H1 (cell line): ENCODE measurements at regions not wholly inside any gene's neighbourhood (a gene's known extent, or its start where the extent isn't known, plus 50 kb on each side); places are given as distances from the start of the nearest gene placed in this dataset.
A peak's percentile ranks its signal among the peaks of the same experiment; 100 is the strongest.

ENCODE experiments used
- CTCF ChIA-PET: fragments of 300-600 bp; sonication (Branson Sonifier 250); formaldehyde crosslinking; loops from one replicate; lab custom pipeline; 2021; ENCODE audit not compliant: partially characterized antibody; lab: Charles Lee
- POLR2A ChIA-PET: fragments of 300-600 bp; sonication (Branson Sonifier 250); formaldehyde crosslinking; loops from one replicate; lab custom pipeline; 2021; ENCODE audit warnings: inconsistent platforms; ENCODE audit not compliant: partially characterized antibody; lab: Charles Lee
- DNase-seq, 2 experiments: peaks; one replicate each; pipeline versions ENCODE4 v3.0.0 to v3.0.0-alpha.2; 2010 to 2022; ENCODE audit warnings: low spot score in 2 of 2, low read depth in 1 of 2, mixed read lengths in 1 of 2
- FAIRE-seq: peaks from 2 replicates; lab custom pipeline; 2011; peaks lifted over from hg19 to GRCh38; lab: Jason Lieb, UNC
- H2AFZ ChIP-seq: 2 replicates; pipeline ENCODE4 v1.8.1; 2012; ENCODE audit warnings: low read length, inconsistent platforms
- H2AK5ac ChIP-seq: 2 replicates; pipeline ENCODE4 v1.6.1; 2013; ENCODE audit warnings: low read depth, low read length
- H2BK120ac ChIP-seq: replicated peaks from 2 replicates; pipeline ENCODE3; 2013; ENCODE audit warnings: low read depth, low read length, inconsistent platforms
- H2BK12ac ChIP-seq: 2 replicates; pipeline ENCODE4 v1.6.1; 2013; ENCODE audit warnings: low read depth, low read length
- H2BK15ac ChIP-seq: 2 replicates; pipeline ENCODE4 v1.6.1; 2013; ENCODE audit warnings: low read length
- H2BK20ac ChIP-seq: 2 replicates; pipeline ENCODE4 v1.6.1; 2013; ENCODE audit warnings: low read length
- H2BK5ac ChIP-seq: 2 replicates; pipeline ENCODE4 v1.6.1; 2013; ENCODE audit warnings: low read depth, low read length
- H3K14ac ChIP-seq: 2 replicates; pipeline ENCODE4 v1.6.1; 2013; ENCODE audit warnings: inconsistent platforms; ENCODE audit not compliant: insufficient read length
- H3K18ac ChIP-seq: 2 replicates; pipeline ENCODE4 v1.6.1; 2013; ENCODE audit warnings: low read length; ENCODE audit errors: extremely low read depth
- H3K23ac ChIP-seq: 2 replicates; pipeline ENCODE4 v1.6.1; 2013; ENCODE audit warnings: inconsistent platforms; ENCODE audit not compliant: insufficient read length
- H3K23me2 ChIP-seq: 2 replicates; pipeline ENCODE4 v1.6.1; 2013; ENCODE audit warnings: low read depth, low read length
- H3K27ac ChIP-seq: 2 replicates; pipeline ENCODE4 v1.6.1; 2011; ENCODE audit warnings: low read depth, low read length, inconsistent platforms
- H3K27me3 ChIP-seq, 4 experiments: replicated peaks in 1 of 4; 1 replicate in 1 of 4; 2 replicates in 3 of 4; pipeline versions ENCODE4 v1.6.1 to v1.8.1; 2011 to 2013; ENCODE audit warnings: low read length in 3 of 4, mild to moderate bottlenecking in 3 of 4, inconsistent platforms in 2 of 4, mixed read lengths in 2 of 4, moderate library complexity in 1 of 4; ENCODE audit not compliant: control insufficient read depth in 3 of 4, insufficient read depth in 3 of 4; ENCODE audit errors: extremely low read depth in 1 of 4
- H3K36me3 ChIP-seq, 4 experiments: 2 replicates each; pipeline versions ENCODE4 v1.6.1 to v1.8.1; 2011 to 2013; ENCODE audit warnings: mild to moderate bottlenecking in 4 of 4, low read length in 3 of 4, moderate library complexity in 2 of 4, control low read depth in 1 of 4, inconsistent platforms in 1 of 4; ENCODE audit not compliant: insufficient read depth in 4 of 4, control insufficient read depth in 2 of 4
- H3K4ac ChIP-seq: replicated peaks from 2 replicates; pipeline ENCODE3; 2013; ENCODE audit warnings: low read length, low read depth, mixed read lengths, inconsistent platforms; ENCODE audit not compliant: insufficient read length
- H3K4me1 ChIP-seq, 4 experiments: replicated peaks in 1 of 4; 1 replicate in 1 of 4; 2 replicates in 3 of 4; pipeline versions ENCODE4 v1.6.1 to v1.8.1; 2011 to 2013; ENCODE audit warnings: low read length in 3 of 4, inconsistent platforms in 2 of 4, mixed read lengths in 1 of 4; ENCODE audit not compliant: insufficient read depth in 4 of 4, control insufficient read depth in 3 of 4
- H3K4me2 ChIP-seq, 2 experiments: 2 replicates each; pipeline versions ENCODE4 v1.6.1 to v1.8.1; 2011 to 2013; ENCODE audit warnings: low read depth in 2 of 2, low read length in 2 of 2, control low read depth in 1 of 2, inconsistent platforms in 1 of 2, mild to moderate bottlenecking in 1 of 2; ENCODE audit not compliant: insufficient read depth in 1 of 2
- H3K4me3 ChIP-seq, 4 experiments: fragments of 200-600, 300-600 bp in 1 of 4; sonication (generic), shearing (Covaris generic), sonication (Bioruptor Twin) in 1 of 4; 2 replicates each; pipeline versions ENCODE4 v1.5.1 to v1.8.1; 2011 to 2016; ENCODE audit warnings: low read length in 4 of 4, low read depth in 3 of 4, control low read depth in 2 of 4, inconsistent platforms in 2 of 4, mild to moderate bottlenecking in 2 of 4, mixed read lengths in 1 of 4, moderate library complexity in 1 of 4; ENCODE audit not compliant: insufficient read depth in 2 of 4; ENCODE audit errors: extremely low read depth in 1 of 4
- H3K56ac ChIP-seq: replicated peaks from 2 replicates; pipeline ENCODE3; 2013; ENCODE audit warnings: low read depth, mild to moderate bottlenecking, mixed read lengths, low read length, inconsistent platforms; ENCODE audit not compliant: insufficient read length
- H3K79me1 ChIP-seq: 2 replicates; pipeline ENCODE4 v1.6.1; 2013; ENCODE audit warnings: low read depth, low read length, control low read depth
- H3K79me2 ChIP-seq, 2 experiments: 2 replicates each; pipeline versions ENCODE4 v1.6.1 to v1.8.1; 2012 to 2013; ENCODE audit warnings: low read length in 2 of 2, mild to moderate bottlenecking in 2 of 2, inconsistent platforms in 1 of 2; ENCODE audit not compliant: insufficient read depth in 2 of 2, control insufficient read depth in 1 of 2
- H3K9ac ChIP-seq, 4 experiments: replicated peaks in 1 of 4; 1 replicate in 1 of 4; 2 replicates in 3 of 4; pipeline versions ENCODE4 v1.6.1 to v1.8.1; 2011 to 2013; ENCODE audit warnings: low read depth in 3 of 4, low read length in 3 of 4, control low read depth in 2 of 4, mild to moderate bottlenecking in 2 of 4, moderate library complexity in 2 of 4, inconsistent platforms in 1 of 4; ENCODE audit errors: extremely low read depth in 1 of 4
- H3K9me3 ChIP-seq, 2 experiments: 2 replicates each; pipeline versions ENCODE4 v1.6.1 to v1.8.1; 2012 to 2013; ENCODE audit warnings: mild to moderate bottlenecking in 2 of 2, moderate library complexity in 2 of 2, control low read depth in 1 of 2, inconsistent platforms in 1 of 2, low read depth in 1 of 2, low read length in 1 of 2, mixed read lengths in 1 of 2; ENCODE audit not compliant: insufficient read depth in 2 of 2
- H4K20me1 ChIP-seq, 2 experiments: replicated peaks in 1 of 2; 2 replicates each; pipeline versions ENCODE3 to v1.8.1; 2011 to 2013; ENCODE audit warnings: inconsistent platforms in 2 of 2, low read length in 2 of 2, mild to moderate bottlenecking in 1 of 2; ENCODE audit not compliant: insufficient read depth in 2 of 2, control insufficient read depth in 1 of 2
- H4K5ac ChIP-seq: 2 replicates; pipeline ENCODE4 v1.6.1; 2013; ENCODE audit warnings: low read length, low read depth, mixed read lengths, inconsistent platforms; ENCODE audit not compliant: insufficient read length
- H4K8ac ChIP-seq: 2 replicates; pipeline ENCODE4 v1.8.0; 2013; ENCODE audit warnings: mild to moderate bottlenecking, moderate library complexity, low read length, inconsistent platforms; ENCODE audit not compliant: insufficient read depth; ENCODE audit errors: extremely low read depth
- H4K91ac ChIP-seq: replicated peaks from 2 replicates; pipeline ENCODE3; 2013; ENCODE audit warnings: low read length, mixed read lengths, inconsistent platforms; ENCODE audit not compliant: insufficient read length
- CREB1 ChIP-seq: IDR thresholded peaks from 2 replicates; pipeline ENCODE4 v1.6.1; 2012; ENCODE audit warnings: inconsistent platforms
- CTCF ChIP-seq, 3 experiments: IDR thresholded peaks; 1 replicate in 2 of 3; 2 replicates in 1 of 3; pipeline versions ENCODE4 v1.5.1 to v1.6.1; 2011; ENCODE audit warnings: low read length in 3 of 3, mild to moderate bottlenecking in 3 of 3, inconsistent platforms in 2 of 3, low read depth in 1 of 3, moderate library complexity in 1 of 3; ENCODE audit not compliant: insufficient read depth in 1 of 3; ENCODE audit errors: control extremely low read depth in 1 of 3
- E2F6 ChIP-seq: IDR thresholded peaks from 2 replicates; pipeline ENCODE4 v1.6.1; 2012; ENCODE audit warnings: inconsistent platforms
- RAD21 ChIP-seq, 2 experiments: IDR thresholded peaks in 1 of 2; conservative IDR thresholded peaks in 1 of 2; 2 replicates each; pipeline ENCODE4 v1.6.1; 2011; ENCODE audit warnings: low read depth in 2 of 2, low read length in 2 of 2, improper control_type of control experiment in 1 of 2, inconsistent platforms in 1 of 2, mild to moderate bottlenecking in 1 of 2, moderate library complexity in 1 of 2
- WGBS, 2 experiments: shearing (Covaris generic) in 1 of 2; methylation state at CpG; one replicate each; pipeline versions ENCODE4 v1.1.6 to v1.1.7; 2013 to 2015; ENCODE audit warnings: low lambda C conversion rate in 2 of 2, mixed read lengths in 2 of 2, inconsistent platforms in 1 of 2, low coverage in 1 of 2, missing lambda C conversion rate in 1 of 2; ENCODE audit not compliant: insufficient replicate concordance in 2 of 2, insufficient coverage in 1 of 2, insufficient read length in 1 of 2; ENCODE audit errors: extremely low coverage in 1 of 2, missing lambda C conversion rate in 1 of 2; 5-methylcytosine and 5-hydroxymethylcytosine counted together

- Histone ChIP-seq H2BK20ac (no peak overlapping the region), H3K4me1 (peaks cover 0 to 3% (median 0%) of the 10 kb centered on the region in 4 experiments; a peak in 1 of 7 replicates), H3K4me2 (no peak overlapping the region), H2AK5ac (no peak overlapping the region), H3K9me3 (no peaks in the 10 kb centered on the region), H3K27ac (no peak overlapping the region)
- TF ChIP-seq CREB1 (no peak), CTCF (IDR thresholded peaks at IDR 0.05; ENCODE audit: control extremely low read depth in 1 of 3, insufficient read depth in 1 of 3, low read depth in 1 of 3, low read length in 3 of 3) (peak; percentile 26 to 51 (median 31)), RAD21 (IDR thresholded peaks at IDR 0.05 in 1 of 2, conservative IDR thresholded peaks at IDR 0.05 in 1 of 2; ENCODE audit: low read depth in 2 of 2, low read length in 2 of 2) (peak; percentile 43 to 53; a peak in 3 of 4 replicates), E2F6 (no peak)
- TF ChIP-seq, all 59 proteins: peak for 2
- ChIA-PET CTCF (interaction anchor here (0.6 to 6.1 kb wide), 13 partner anchors 8 to 225 kb away, joined by 3 to 46 read pairs (median 4); no protein-coding TSS in a partner anchor), POLR2A (interaction anchor here (1.0 kb wide), 1 partner anchor 11 kb away, joined by 4 read pairs; no protein-coding TSS in a partner anchor)
- H3K23ac ChIP-seq, result no peak overlapping the region
- no peaks in the 10 kb centered on the region; the same call in 1 of the 2 replicates for H3K79me1 ChIP-seq
- H2BK5ac ChIP-seq, result no peak overlapping the region
- no peak overlapping the region for H3K56ac ChIP-seq
- no peak overlapping the region for H4K5ac ChIP-seq
- no peak overlapping the region for H3K14ac ChIP-seq
- H2BK12ac ChIP-seq, result peak overlapping the region; percentile 27; the same call in 1 of the 2 replicates
- H2AFZ ChIP-seq, result no peak overlapping the region
- H3K23me2 ChIP-seq, result no peaks in the 10 kb centered on the region
- H3K4me3 ChIP-seq, result no peak overlapping the region
- H2BK15ac ChIP-seq, result no peak overlapping the region
- H3K36me3 ChIP-seq, result no peaks in the 10 kb centered on the region
- peak; percentile 50 for FAIRE-seq
- no peak overlapping the region for H3K4ac ChIP-seq
- no peak overlapping the region for H3K9ac ChIP-seq
- no peaks in the 10 kb centered on the region for H3K79me2 ChIP-seq
- no peaks in the 10 kb centered on the region; a peak in 1 of 7 replicates for H3K27me3 ChIP-seq
- DNase-seq, result peak in 1 of 2 experiments; percentile 58
- H4K91ac ChIP-seq, result no peak overlapping the region
- H3K18ac ChIP-seq, result no peak overlapping the region; the same call in 1 of the 2 replicates
- no peaks in the 10 kb centered on the region for H4K20me1 ChIP-seq
- peak overlapping the region; percentile 83; the same call in 1 of the 2 replicates for H4K8ac ChIP-seq
- no peak overlapping the region for H2BK120ac ChIP-seq
- WGBS, 2 experiments, result 70% methylated on average over 7 of the region's 7 CpGs; no CpG with 5 or more reads in 1 of the 2 experiments
These were observed 407.7 kb upstream of the C2CD4B start for GRCh38 chr15:62572797-62573196.
